ENCODE measurements at regions not wholly inside any gene's neighbourhood (a gene's known extent, or its start where the extent isn't known, plus 50 kb on each side); places are given as distances from the start of the nearest gene placed in this dataset.

DNA sequence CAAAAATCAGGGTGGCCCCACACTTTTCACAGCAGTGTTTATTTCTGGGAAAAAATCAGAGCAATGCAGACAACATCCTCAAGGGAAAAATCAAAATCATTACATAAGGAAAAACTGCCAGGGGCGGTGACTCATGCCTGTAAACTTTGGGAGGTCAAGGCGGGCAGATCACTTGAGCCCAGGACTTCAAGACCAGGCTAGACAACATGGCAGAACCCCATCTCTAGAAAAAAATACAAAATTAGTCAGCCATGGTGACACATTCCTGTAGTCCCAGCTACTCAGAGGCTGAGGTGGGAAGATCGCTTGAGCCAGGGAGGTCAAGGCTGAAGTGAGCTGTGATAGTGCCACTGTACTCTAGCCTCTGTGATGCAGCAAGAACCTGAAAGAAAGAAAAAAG lies 102.8 kb downstream of the NAF1 start:
- Histone ChIP-seq H3K4me2 (ENCODE audit: low read depth, low read length, poor library complexity, severe bottlenecking) (no peak overlapping the region), H3K4me3 (ENCODE audit: insufficient read depth, low read length, poor library complexity, severe bottlenecking) (no peak overlapping the region), H3K27ac (ENCODE audit: low read depth, low read length) (no peak overlapping the region), H3K9me2 (replicated peaks; ENCODE audit: insufficient read depth, low read length) (no peaks in the 10 kb centered on the region), H3K79me2 (ENCODE audit: insufficient read depth, low read length) (no peaks in the 10 kb centered on the region), H2AFZ (ENCODE audit: low read depth, low read length, severe bottlenecking) (no peak overlapping the region), H4K20me1 (ENCODE audit: low read depth, low read length) (no peaks in the 10 kb centered on the region), H3F3A (ENCODE audit: insufficient read depth) (no peaks in the 10 kb centered on the region), H3K36me3 (ENCODE audit: low read length) (no peaks in the 10 kb centered on the region), H3K27me3 (ENCODE audit: low read length) (no peaks in the 10 kb centered on the region), H3K9me3 (ENCODE audit: insufficient read depth, low read length) (no peaks in the 10 kb centered on the region), H3K9ac (ENCODE audit: low read length) (no peak overlapping the region)
- no peak for TF ChIP-seq EZH2phosphoT487 (conservative IDR thresholded peaks at IDR 0.05; ENCODE audit: low read length)
- TF ChIP-seq, protein P1, sequence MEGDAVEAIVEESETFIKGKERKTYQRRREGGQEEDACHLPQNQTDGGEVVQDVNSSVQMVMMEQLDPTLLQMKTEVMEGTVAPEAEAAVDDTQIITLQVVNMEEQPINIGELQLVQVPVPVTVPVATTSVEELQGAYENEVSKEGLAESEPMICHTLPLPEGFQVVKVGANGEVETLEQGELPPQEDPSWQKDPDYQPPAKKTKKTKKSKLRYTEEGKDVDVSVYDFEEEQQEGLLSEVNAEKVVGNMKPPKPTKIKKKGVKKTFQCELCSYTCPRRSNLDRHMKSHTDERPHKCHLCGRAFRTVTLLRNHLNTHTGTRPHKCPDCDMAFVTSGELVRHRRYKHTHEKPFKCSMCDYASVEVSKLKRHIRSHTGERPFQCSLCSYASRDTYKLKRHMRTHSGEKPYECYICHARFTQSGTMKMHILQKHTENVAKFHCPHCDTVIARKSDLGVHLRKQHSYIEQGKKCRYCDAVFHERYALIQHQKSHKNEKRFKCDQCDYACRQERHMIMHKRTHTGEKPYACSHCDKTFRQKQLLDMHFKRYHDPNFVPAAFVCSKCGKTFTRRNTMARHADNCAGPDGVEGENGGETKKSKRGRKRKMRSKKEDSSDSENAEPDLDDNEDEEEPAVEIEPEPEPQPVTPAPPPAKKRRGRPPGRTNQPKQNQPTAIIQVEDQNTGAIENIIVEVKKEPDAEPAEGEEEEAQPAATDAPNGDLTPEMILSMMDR (IDR thresholded peaks at IDR 0.05; ENCODE audit: insufficient read depth, low read length, poor library complexity, severe bottlenecking), result no peak

DNA sequence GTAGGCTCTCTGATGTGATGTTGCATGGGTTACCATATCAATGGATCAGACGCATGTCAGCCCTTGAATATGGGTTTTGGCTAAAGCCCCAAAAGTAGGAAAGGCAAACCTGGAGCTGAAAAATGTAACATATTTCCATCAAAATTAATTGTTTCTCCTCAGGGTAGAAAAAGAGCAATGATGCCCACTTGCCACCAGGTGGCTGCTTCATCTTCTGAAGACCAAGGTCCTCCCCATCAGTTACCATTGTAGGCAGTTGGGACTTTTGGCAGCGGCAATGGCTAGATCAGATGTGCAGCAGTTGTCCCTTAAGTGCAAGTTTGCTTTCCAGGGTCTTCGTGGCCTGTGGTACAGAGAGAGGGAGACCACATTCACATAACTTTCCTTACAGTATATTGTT lies 118.2 kb downstream of the NAF1 start:
- Histone ChIP-seq H3K4me2 (ENCODE audit: low read depth, low read length, poor library complexity, severe bottlenecking) (no peak overlapping the region), H3K79me2 (ENCODE audit: insufficient read depth, low read length) (no peaks in the 10 kb centered on the region), H4K20me1 (ENCODE audit: low read depth, low read length) (no peaks in the 10 kb centered on the region), H3K9ac (ENCODE audit: low read length) (no peak overlapping the region), H3K27ac (ENCODE audit: low read depth, low read length) (no peak overlapping the region), H3K27me3 (ENCODE audit: low read length) (no peaks in the 10 kb centered on the region), H3K9me2 (replicated peaks; ENCODE audit: insufficient read depth, low read length) (no peaks in the 10 kb centered on the region), H3K4me3 (ENCODE audit: insufficient read depth, low read length, poor library complexity, severe bottlenecking) (no peak overlapping the region), H3F3A (ENCODE audit: insufficient read depth) (no peaks in the 10 kb centered on the region), H2AFZ (ENCODE audit: low read depth, low read length, severe bottlenecking) (no peak overlapping the region), H3K9me3 (ENCODE audit: insufficient read depth, low read length) (no peaks in the 10 kb centered on the region), H3K36me3 (ENCODE audit: low read length) (no peaks in the 10 kb centered on the region)
- no peak for TF ChIP-seq EZH2phosphoT487 (conservative IDR thresholded peaks at IDR 0.05; ENCODE audit: low read length)
- TF ChIP-seq, protein P1 (IDR thresholded peaks at IDR 0.05; ENCODE audit: insufficient read depth, low read length, poor library complexity, severe bottlenecking), result peak; percentile 39

DNA sequence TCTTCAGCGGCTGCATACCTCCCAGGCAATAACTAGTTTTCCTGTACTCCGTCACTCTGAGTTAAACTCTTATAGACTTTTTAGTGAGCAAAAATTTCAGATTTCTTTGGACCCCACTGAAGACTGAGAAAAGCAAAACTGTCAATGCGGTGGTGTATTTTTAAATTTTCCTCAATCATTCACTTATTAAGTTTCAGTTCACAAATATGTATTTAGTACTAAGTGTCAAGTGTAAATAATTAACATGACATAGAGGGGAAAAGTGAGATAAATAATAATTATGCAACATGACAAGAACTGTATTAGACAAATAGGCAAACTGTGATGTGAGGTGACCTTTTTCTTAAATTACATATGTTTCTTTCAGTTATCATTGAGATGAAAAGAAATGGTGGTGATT lies 124.4 kb downstream of the NAF1 start:
- TF ChIP-seq, protein P1 (IDR thresholded peaks at IDR 0.05; ENCODE audit: insufficient read depth, low read length, poor library complexity, severe bottlenecking), result no peak
- no peak for TF ChIP-seq EZH2phosphoT487 (conservative IDR thresholded peaks at IDR 0.05; ENCODE audit: low read length)
- H4K20me1 ChIP-seq (ENCODE audit: low read depth, low read length), result no peaks in the 10 kb centered on the region; the same call in 1 of the 2 replicates
- no peaks in the 10 kb centered on the region for H3K9me2 ChIP-seq (replicated peaks; ENCODE audit: insufficient read depth, low read length)
- no peak overlapping the region for H3K4me2 ChIP-seq (ENCODE audit: low read depth, low read length, poor library complexity, severe bottlenecking)
- H3K4me3 ChIP-seq (ENCODE audit: insufficient read depth, low read length, poor library complexity, severe bottlenecking), result no peak overlapping the region
- no peak overlapping the region for H3K9ac ChIP-seq (ENCODE audit: low read length)
- no peak overlapping the region for H3K27ac ChIP-seq (ENCODE audit: low read depth, low read length)
- no peaks in the 10 kb centered on the region for H3K27me3 ChIP-seq (ENCODE audit: low read length)
- no peaks in the 10 kb centered on the region for H3F3A ChIP-seq (ENCODE audit: insufficient read depth)
- H2AFZ ChIP-seq (ENCODE audit: low read depth, low read length, severe bottlenecking), result no peak overlapping the region
- H3K79me2 ChIP-seq (ENCODE audit: insufficient read depth, low read length), result no peaks in the 10 kb centered on the region
- no peaks in the 10 kb centered on the region for H3K36me3 ChIP-seq (ENCODE audit: low read length)
- no peaks in the 10 kb centered on the region for H3K9me3 ChIP-seq (ENCODE audit: insufficient read depth, low read length)

All from SU-DHL-6 (cell line).